ENCODE measurements at regions not wholly inside any gene's neighbourhood (a gene's known extent, or its start where the extent isn't known, plus 50 kb on each side); places are given as distances from the start of the nearest gene placed in this dataset.
"Not testable (repeated sequence)": the region's sequence is repeated elsewhere in the genome, so short reads cannot be mapped to it uniquely, and the experiment has no call there.

DNA sequence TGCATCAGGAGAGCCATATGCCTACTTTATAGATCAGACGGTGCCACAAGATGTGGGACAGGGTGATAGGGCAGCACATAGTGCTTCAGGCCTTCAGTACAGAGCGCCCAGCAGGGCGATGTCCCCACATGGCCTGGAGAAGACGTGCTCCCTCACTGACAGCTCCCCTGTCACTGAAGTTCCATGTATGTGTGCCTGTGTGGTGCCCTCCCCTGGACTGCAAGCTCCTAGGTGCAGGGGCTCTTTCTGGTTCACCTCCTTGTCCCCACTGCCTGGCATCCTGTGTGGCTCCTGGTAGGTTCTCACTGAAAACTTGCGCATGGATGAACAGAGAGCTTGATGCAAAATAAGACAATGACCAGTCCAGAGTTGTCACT lies 233.1 kb downstream of the GADD45G start:
- DNase-seq (ENCODE audit: low read depth, low spot score) = no peak

DNA sequence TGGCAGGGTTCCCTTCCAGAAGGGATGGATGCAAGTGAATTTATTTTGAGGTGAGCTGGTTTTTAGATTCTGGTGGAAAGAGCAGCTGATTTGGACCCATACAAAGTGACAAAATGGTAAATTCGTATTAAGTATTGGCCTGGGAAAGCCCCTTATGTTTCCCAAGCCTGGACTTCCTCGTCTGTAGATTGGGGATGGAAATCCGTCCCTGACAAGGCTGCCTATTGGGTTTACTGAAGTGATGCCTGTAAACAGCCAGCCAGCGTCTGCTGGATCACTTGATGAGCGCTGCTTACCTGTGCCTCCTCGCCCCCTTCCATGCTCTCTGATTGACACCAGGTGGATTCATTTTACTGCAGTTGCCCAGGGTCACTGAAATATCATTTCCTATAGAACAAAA lies 233.8 kb downstream of the GADD45G start:
- DNase-seq (ENCODE audit: low read depth, low spot score) = no peak

DNA sequence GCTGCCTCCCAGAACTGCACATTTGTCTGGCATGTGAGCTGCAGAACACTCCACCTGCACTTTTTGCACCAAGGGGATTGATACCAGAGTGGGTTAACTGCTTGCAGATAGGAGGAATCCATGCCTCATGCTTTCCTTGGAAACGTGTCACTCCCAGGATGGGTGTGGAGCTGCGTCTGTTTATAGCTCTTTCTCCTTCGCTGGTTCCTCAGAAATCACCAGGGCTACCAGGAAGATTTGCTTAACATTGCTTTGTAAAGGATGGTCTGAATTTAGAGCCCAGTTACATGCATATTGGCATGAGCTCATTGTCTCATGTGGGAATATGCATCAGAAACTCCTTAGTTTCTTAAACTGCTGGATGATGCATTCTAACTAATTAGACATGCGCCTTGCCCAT lies 234.6 kb downstream of the GADD45G start:
- no peak for DNase-seq (ENCODE audit: low read depth, low spot score)

DNA sequence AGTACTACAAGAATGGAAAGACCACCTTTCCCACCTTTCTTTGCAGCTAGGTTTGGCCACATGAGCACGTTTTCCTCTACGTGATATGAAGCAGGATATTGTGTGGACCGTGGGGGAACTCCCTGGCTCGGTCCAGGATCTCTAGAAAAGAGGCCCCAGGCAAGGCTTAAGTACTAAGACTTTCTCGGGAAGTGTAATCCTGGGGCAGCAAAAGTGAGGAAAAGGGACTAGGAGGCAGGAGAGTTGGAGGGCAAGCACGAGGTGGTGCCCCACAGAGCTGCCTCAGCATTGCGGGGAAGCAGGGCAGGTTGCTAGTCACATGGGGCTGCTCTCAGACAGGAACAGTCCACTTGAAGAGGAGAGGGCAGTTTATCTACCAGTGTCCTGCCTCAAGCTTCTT lies 235.1 kb downstream of the GADD45G start:
- no peak for DNase-seq (ENCODE audit: low read depth, low spot score)

DNA sequence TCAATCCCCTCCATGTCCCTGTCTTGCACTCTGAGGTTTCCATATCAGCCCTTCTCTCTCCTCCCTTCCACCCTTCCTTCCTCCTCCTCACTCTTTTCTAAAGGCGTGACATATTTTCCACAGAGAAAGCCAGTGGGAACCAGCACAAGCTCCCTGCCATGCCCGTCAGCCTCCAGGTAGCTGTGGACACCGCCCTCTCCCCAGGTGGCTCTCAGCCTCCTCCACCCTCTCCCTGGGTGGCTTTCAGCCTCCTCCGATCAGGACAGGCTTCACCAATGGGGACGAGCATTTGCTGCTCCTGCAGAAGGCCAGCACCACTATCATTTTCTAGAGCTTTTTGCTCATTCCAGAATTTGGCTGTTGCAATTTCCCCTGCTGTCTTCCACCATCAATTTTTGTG lies 236.6 kb downstream of the GADD45G start:
- no peak for DNase-seq (ENCODE audit: low read depth, low spot score)

DNA sequence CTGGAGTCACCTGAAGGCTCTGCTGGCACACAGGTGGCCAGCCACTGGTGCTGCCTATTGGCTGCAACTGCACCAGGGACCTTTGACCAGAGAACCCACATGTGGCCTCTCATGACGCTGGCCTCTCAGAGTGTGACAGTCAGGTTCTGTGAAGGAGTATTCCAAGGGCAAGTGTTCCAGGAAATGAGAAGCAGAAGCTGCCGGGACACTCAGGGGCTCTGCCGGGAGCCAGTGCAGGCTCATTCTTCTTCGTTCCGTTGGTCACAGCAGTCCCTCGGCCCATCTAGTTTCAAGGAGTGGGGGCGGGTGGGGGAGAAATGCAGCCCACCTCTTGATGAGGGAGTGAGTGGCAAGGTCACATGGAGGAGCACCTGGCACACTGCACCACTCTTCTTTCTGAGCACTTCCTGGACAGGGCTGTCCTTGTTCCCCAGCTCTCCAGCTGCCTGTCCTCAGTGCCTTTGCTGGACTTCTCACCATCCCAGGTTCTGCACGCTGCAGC lies 237.5 kb downstream of the GADD45G start:
- DNase-seq (ENCODE audit: low read depth, low spot score) = no peak

DNA sequence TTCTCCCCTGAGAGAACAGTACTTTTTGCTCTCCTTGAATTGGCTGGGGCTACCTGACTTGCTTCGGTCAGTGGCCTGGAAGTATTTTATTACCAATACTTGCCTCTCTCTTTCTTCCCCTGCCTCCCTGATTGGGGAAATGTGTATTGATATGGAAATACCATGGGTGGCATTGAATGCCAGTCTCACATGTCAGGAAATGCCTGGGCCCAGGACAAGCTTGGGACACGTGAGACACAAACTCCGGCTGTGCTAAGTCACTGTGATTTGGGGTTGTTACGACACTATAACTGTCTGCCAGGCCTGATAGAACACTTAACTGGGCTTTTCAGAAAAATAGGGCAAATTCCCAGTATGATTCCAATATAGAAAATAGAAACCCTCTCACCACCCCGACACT lies 238.3 kb downstream of the GADD45G start:
- DNase-seq (ENCODE audit: low read depth, low spot score) = no peak

DNA sequence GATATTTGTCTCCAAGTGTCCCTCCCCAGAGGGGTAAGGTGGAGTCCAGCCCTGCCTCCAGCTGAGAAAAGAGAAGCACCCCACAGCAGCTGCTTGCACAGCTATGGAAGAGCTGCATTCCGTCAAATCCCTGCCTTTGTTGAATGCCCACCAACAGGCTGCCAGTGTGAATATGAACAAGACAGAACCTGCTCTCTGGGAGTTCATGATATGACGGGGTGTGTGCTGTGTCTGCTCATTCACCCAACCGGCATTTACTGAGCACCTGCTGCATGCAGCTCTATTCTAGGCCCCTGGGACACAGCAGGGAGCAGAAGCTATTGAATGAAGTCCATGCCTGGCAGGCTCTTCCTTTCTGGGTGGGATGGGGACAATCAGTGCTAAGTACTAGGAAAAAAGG lies 238.8 kb downstream of the GADD45G start:
- no peak for DNase-seq (ENCODE audit: low read depth, low spot score)

DNA sequence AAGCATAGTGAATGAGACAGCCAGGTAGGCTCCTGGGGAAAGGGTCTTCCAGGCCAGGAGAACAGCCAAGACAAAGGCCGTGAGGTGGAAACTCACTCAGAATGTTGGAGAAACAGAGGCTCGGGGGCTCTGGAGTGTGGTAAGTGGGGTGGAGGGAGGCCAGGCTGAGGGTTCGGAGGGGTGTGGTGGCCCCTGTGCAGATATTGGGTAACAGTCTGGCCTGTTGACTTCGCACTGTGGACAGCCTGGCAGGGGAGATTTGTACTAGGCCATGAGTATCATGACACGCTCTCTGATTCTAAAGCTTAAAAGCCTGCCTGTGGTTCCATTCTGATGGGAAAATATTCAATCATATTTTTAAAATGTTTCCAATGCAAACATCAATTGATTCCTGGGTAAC lies 239.3 kb downstream of the GADD45G start:
- DNase-seq (ENCODE audit: low read depth, low spot score) = no peak

DNA sequence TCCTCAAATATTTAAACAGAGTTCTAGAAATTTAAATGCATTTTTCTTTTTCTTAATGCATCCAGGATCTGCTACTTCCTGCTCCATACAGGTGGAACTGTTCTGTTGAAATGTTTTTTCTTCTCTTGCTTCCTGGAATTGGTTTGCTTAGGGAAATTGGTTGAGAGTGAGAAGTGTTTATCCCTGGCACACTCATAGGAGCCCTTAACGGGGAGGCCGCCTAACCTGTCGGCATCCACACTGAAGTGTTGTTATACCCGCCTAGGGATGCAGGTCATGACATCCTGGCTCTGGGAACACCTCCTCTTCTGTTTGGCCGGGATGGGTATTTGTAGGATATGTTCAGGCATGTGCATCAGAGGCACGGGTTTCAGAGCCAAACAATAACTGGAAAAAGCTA lies 239.7 kb downstream of the GADD45G start:
- no peak for DNase-seq (ENCODE audit: low read depth, low spot score)

DNA sequence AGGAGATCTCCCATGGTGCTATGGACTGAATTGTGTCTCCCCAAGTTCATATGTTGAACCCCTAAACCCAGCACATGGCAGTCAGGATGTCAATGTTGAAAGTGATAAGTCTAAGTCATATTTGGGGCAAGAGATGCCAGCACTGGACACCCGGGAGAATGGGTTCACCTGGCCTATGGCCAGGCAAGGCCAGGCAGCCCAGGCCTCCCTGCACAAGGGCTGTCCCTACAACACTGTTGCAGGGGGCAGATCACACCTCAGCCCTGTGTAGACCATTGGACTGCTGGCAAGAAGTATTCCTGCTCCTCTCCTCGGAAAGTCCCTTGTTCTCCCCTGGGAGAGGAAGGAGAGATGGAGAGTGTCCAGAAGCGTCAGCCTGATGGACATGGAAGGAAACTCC lies 240.5 kb downstream of the GADD45G start:
- no peak for DNase-seq (ENCODE audit: low read depth, low spot score)

DNA sequence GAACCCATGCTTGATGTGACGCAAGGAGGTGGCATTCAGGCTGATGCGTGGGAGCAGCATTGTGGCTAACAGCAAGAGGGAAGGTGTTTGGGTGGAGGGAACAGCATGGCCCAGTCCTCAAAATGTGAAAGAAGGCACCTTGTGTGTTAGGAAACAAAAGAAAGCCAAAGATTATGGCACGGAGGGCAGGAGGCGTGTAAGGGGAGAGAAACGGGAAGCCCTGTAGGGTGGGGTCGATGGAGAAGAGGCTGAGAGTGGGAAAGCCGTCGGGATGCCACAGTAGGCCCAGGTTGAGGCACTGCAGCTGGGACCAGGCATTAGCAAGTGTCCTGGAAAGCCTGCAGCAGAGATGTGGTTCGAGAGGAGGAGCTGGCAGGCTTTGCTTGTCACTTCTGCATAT lies 241.1 kb downstream of the GADD45G start:
- no peak for DNase-seq (ENCODE audit: low read depth, low spot score)

DNA sequence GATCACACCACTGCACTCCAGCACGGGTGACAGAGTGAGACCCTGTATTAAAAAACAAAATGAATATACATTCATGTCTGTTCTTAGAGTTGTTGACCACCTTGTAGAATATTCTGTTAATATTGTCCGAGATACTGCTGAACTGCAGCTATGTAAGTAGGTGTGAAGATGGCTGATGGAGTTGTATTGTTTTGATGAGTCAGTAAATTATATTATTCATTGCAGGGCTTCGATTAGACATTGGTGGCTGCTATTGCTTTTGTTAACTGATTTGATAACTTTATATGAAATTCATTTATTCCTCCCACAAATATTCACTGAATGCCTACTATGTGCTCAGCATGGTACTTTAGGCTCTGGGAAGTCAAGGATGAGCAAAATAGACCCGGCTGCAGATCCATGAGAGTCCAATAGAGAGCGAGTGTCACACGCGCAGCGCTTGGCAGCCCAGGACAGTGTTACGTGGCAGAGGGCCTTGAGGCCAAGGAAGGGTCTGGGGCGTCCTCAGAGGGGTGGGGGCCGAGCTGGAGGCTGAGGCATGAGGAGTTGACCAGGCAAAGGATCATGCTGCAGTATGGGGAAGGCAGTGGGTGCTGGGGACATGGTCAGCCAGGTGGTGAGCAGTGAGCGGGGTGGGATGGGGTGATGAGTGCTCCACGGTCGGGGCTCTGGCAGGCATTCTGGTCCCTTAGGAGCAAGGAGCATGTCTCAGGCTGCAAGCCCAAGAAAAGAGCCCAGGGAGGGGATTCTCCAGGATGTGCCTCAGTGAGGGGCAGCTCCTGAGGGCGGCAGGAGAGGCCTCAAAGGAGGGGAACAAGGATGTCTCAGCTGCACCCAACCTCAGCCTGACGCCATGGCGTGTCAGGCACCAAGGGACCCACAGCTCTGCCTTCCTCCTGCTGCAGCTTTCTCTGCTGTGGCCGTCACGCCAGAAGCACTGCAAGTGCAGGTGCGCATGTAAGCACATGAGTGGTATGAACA lies 243.5 kb downstream of the GADD45G start:
- DNase-seq (ENCODE audit: low read depth, low spot score) = no peak

DNA sequence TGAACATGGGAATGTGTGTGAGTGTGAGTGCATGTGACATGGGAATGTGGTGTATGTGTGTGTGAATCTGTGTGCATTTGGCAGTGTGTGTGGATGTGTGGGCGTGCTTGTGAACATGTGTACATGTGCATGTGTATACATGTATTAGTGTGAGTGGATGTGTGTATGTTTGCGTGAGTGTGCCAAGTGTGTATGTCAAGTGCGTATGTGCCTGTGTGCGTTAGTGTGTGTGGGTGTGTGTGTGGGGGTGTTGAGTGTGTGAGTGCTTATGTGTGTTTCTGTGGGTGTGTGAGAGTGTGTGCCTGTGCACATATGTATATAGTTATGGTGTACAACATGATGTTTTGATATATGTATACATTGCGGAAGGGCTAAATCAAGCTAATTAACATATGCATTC lies 244.3 kb downstream of the GADD45G start:
- DNase-seq (ENCODE audit: low read depth, low spot score) = no peak

DNA sequence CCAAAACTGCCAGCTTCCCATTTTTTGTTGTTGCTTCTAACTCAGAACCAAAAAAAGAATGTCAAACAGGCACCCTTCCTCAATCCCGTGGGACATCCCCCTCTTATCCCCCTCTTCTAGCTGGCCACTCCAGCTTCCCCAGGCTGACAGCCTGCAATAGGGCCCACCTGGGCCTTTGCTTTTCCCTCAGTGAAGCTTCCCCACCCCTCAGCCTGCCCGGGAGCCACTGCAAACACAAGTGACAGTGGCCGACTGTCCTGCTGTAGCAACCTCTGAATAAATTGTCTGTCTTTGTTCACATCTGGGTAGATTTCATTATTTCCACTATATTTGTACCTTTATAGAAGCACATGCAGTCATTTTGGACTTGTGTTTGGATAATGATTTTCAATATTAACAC lies 245.3 kb downstream of the GADD45G start:
- DNase-seq (ENCODE audit: low read depth, low spot score) = no peak

DNA sequence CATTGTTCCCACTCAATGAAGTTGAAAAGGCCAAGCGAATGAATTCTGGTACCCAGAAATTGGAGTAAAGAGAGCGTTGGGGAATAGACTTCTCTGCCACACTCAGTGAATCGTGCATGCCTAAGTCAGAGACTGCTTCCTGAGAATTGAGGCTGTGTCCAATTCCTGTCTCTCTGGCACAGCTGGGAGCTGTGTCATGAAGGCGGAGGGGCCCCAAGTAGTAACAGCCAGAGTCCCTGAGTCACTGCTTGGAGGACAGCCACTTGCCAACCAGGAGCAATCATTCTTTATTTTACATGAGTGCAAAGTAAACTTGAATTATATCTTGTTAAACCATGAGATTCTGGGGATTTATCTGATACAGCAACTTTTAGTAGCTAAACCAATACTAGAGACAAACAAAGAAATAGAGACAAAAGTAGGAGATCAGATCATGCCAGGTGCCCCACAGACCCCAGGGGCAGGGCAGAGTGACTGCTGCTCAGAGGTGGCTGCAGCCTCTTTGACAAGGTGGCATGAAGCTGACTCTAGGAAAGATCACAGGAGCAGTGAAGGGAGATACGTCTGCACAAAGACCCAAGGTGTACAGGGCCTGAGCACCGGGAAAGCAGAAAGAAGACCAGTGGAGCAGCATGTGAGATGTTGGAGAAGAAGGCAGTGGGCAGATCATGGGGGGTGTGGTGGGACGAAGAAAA lies 246.0 kb downstream of the GADD45G start:
- no peak for DNase-seq (ENCODE audit: low read depth, low spot score)

DNA sequence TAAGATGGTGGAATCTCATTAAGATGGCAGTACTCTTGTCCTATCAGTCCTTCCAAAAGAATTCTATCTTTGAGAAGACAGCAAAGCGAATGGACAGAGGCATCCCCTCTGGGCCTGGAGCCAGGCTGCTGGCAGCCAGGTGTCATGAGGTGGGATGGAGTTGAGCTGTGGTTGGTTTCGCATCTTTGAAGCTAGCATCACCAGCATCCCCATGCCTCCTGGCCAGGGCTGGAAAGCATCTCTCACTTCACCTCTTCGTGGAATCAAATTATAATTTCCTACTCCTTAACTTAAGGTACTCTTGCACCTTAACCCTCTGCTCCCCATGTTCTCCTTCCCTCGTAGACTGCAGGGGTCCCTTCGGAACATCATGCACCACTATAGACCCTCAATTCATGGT lies 248.3 kb downstream of the GADD45G start:
- no peak for DNase-seq (ENCODE audit: low read depth, low spot score)

DNA sequence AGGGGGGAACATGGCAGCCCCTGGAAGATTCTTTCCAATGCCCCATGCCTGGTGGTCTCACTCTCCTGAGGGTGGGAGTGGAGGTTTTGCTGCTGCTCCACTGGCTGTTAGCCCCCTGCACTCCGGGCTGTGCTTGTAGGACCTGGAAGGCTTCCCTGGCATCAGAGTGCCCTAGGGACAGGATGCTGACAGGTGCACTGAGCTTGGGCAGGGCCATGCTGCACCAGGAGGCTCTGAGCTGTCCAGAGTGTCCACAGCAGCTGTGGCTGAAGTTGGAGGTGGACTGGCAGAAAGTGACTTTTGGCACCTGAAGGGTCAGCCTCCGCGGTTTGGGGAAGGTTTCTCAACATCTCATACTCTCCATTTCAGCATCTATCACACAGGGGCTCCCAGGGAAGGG lies 249.1 kb downstream of the GADD45G start:
- no peak for DNase-seq (ENCODE audit: low read depth, low spot score)

DNA sequence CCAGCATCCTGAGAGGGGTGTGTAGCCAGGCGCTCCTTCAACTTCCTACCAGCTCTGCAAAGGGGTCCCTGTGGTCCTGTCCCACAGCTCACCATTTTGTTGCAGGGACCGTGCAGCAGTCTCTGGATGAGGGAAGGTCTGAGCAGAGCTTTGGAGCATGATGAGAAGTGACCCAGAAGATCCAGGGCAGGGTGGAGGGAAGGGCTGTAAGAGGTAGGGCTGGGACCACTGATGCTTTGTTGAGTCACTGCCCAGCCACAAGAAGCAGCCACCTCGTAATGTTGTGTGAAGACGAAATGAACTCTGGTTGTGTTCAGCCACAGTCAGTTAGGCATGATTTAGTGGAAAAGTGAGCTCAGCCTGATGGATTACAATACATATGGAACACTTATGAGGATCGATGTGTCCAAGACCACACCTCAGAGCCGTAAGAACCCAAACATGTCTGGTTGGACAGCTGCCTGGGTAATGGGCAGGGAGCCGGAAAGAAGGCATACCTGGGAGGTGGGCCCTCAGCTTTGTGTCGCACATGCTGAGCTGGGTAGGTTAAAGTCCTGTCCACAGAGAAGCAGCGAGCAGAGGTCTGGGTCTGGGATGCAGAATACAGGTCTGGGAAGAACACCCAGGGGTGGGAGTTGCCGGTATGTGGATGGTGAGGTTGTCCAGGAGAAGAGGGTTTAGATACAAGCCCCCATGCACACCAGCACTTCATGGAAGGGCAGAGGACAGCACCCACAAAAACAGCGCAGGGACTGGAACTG lies 250.1 kb downstream of the GADD45G start:
- DNase-seq (ENCODE audit: low read depth, low spot score) = no peak

DNA sequence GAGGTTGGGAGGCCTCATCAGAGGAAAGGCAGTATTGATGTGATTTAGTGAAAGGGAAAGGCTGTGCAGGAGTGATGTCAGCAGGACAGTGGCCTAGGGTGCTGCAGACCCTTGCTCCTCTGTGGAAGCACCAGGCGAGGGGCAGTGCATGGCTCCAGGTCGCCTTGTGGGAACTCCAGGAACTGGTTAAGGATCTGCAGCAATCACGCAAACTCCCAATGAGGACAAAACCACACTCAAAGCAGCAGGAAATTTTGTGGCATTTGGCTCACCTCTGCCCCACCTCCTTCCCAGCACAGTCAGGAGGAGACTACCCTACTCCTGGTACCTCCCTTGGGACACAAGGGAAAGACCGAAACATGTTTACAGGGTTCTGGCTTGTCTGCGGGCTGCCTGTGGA lies 251.5 kb downstream of the GADD45G start:
- DNase-seq (ENCODE audit: low read depth, low spot score) = not testable (repeated sequence)

DNA sequence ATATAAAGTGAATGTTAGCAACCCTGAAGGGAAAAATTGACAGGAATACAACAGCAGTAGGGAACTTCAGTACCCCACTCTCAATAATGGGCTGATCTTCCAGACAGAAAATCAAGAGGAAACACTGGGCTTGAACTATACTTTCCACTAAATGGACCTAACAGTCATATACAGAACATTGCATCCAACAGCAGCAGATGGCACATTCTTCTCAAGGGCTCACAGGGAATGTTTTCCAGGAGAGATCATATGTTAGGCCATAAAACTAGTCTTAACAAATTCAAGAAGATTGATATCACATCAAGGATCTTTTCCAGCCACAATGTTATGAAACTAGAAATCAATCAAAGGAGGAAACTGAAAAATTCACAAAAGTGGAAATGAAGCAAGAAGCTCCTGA lies 252.1 kb downstream of the GADD45G start:
- not testable (repeated sequence) for DNase-seq (ENCODE audit: low read depth, low spot score)

DNA sequence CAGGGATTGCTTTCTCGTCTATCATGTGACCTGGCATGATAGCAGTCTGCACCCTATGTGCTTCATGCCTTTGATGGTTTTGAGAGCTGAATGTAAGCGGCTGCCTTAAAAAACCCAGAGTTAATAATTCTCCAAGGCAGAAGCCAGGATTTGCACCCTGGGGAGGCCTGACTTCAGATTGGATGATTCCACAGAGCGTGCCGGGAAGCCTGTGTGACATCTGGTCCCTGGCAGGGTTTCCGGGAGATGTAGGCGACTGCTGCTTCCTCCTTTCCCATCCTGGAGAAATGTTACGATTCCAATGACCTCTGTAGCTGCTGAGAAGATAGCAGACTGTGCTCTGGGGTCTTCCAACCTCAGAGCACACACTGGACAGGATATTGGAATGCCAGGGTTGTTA lies 255.0 kb downstream of the GADD45G start:
- not testable (repeated sequence) for DNase-seq (ENCODE audit: low read depth, low spot score)
